Upper lobe of left lung (tissue), 4 donors: ENCODE measurements at regions not wholly inside any gene's neighbourhood (a gene's known extent, or its start where the extent isn't known, plus 50 kb on each side); places are given as distances from the start of the nearest gene placed in this dataset.

Source experiments
- POLR2A ChIP-seq, 4 donors: fragments of 450-650 bp; IDR thresholded peaks; one replicate each; pipeline ENCODE4 v1.5.1; 2016 to 2017; ENCODE audit warnings: antibody characterized with exemption in 4 of 4, mild to moderate bottlenecking in 2 of 4
- POLR2AphosphoS5 ChIP-seq, 2 donors: sonication (generic); formaldehyde crosslinking; IDR thresholded peaks; one replicate each; pipeline ENCODE4 v1.5.1; 2017; ENCODE audit warnings: antibody characterized with exemption in 2 of 2
- TF ChIP-seq, protein P1 (sequence below), 6 experiments: fragments of 450-650 bp in 4 of 6; fragments of 200-600 bp in 2 of 6; sonication (generic) in 2 of 6; IDR thresholded peaks; one replicate each; pipeline ENCODE4 v1.5.1; 2016 to 2019; ENCODE audit warnings: antibody characterized with exemption in 6 of 6

DNA sequence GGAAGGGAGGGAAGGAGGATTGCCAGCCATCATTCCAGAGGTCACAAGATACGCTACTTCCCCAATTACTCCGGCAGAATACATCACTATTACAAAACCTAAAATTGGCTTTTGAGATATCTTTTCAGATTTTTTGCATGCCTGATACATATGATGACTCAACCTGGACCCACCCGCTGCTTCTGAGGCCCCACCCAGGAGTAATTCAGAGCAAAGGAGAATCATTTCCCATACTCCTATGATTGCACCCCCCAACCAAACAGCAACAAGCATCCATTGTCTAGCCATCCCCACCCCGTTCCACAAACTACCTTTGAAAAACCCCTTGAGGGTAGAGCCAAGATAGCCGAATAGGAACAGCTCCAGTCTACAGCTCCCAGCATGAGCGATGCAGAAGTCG lies 163.5 kb upstream of the GJE1 start:
- no peak for TF ChIP-seq POLR2A (IDR thresholded peaks at IDR 0.05)
- TF ChIP-seq, protein P1, sequence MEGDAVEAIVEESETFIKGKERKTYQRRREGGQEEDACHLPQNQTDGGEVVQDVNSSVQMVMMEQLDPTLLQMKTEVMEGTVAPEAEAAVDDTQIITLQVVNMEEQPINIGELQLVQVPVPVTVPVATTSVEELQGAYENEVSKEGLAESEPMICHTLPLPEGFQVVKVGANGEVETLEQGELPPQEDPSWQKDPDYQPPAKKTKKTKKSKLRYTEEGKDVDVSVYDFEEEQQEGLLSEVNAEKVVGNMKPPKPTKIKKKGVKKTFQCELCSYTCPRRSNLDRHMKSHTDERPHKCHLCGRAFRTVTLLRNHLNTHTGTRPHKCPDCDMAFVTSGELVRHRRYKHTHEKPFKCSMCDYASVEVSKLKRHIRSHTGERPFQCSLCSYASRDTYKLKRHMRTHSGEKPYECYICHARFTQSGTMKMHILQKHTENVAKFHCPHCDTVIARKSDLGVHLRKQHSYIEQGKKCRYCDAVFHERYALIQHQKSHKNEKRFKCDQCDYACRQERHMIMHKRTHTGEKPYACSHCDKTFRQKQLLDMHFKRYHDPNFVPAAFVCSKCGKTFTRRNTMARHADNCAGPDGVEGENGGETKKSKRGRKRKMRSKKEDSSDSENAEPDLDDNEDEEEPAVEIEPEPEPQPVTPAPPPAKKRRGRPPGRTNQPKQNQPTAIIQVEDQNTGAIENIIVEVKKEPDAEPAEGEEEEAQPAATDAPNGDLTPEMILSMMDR (IDR thresholded peaks at IDR 0.05) = no peak
- TF ChIP-seq POLR2AphosphoS5 (IDR thresholded peaks at IDR 0.05) = no peak
